Activated naive CD8-positive, alpha-beta T cell (primary cell): ENCODE measurements at regions not wholly inside any gene's neighbourhood (a gene's known extent, or its start where the extent isn't known, plus 50 kb on each side); places are given as distances from the start of the nearest gene placed in this dataset.

Experiments used
- H3K27ac Mint-ChIP-seq: one replicate; pipeline ENCODE4 v1.8.0; 2021; ENCODE audit warnings: mixed read lengths
- H3K27me3 Mint-ChIP-seq: one replicate; pipeline ENCODE4 v1.8.0; 2021; ENCODE audit warnings: mixed read lengths
- H3K36me3 Mint-ChIP-seq: one replicate; pipeline ENCODE4 v1.8.0; 2021; ENCODE audit warnings: mixed read lengths
- H3K4me1 Mint-ChIP-seq: one replicate; pipeline ENCODE4 v1.8.0; 2021; ENCODE audit warnings: low read depth, mixed read lengths
- H3K4me3 Mint-ChIP-seq: one replicate; pipeline ENCODE4 v1.8.0; 2021; ENCODE audit warnings: mild to moderate bottlenecking, mixed read lengths
- H3K9me3 Mint-ChIP-seq: one replicate; pipeline ENCODE4 v1.8.0; 2021; ENCODE audit warnings: low read depth, mixed read lengths

DNA sequence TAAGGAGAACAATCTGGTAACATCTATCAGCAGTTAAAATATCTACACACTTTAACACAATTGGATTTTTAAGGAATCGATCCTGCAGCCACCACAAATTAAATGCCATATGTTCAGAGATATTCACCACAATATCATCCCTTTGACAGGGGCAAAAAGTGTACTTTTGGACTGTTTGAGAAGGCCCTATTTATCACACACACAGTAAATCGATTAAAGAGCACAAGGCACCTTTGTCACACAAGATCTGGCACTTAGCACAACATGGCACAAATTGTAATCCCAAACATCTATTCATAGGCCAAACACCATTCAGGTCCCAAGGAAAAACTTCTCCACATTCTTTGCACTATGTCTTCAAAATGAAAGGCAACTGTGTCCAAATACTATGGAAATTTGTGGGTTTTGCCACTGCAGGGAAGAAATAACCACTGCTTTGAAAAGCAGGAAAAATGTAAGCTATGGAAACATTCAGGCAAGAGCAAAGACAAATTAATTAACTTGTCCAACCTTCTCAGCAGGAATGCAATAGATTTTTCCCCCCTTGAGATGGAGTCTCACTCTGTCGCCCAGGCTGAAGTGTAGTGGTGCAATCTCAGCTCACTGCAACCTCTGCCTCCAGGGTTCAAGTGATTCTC is 282.5 kb upstream of the TMPO start:
- Mint-ChIP-seq H3K27me3 (peaks cover 12% of the 10 kb centered on the region), H3K36me3 (no peaks in the 10 kb centered on the region), H3K4me1 (no peaks in the 10 kb centered on the region), H3K9me3 (no peaks in the 10 kb centered on the region), H3K4me3 (no peak overlapping the region), H3K27ac (no peak overlapping the region)

DNA sequence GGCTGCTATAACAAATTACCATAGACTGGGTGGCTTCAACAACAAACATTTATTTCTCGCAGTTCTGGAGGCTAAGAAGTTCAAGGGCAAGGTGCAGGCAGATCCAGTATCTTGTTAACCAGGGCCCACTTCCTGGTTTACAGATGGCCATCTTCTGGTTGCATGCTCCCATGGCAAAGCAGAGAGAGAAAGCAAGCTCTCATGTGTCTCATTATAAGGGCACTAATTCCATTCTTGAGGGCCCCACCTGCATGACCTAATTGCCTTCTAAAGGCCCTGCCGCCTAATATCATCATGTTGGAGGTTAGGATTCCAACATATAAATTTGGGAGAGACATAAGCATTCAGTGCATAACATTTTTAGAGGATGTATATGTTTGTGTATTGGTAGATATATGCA is 280.1 kb upstream of the TMPO start:
- Mint-ChIP-seq H3K27ac (no peak overlapping the region), H3K4me1 (no peaks in the 10 kb centered on the region), H3K27me3 (peaks cover 6% of the 10 kb centered on the region), H3K9me3 (no peaks in the 10 kb centered on the region), H3K36me3 (no peaks in the 10 kb centered on the region), H3K4me3 (no peak overlapping the region)

DNA sequence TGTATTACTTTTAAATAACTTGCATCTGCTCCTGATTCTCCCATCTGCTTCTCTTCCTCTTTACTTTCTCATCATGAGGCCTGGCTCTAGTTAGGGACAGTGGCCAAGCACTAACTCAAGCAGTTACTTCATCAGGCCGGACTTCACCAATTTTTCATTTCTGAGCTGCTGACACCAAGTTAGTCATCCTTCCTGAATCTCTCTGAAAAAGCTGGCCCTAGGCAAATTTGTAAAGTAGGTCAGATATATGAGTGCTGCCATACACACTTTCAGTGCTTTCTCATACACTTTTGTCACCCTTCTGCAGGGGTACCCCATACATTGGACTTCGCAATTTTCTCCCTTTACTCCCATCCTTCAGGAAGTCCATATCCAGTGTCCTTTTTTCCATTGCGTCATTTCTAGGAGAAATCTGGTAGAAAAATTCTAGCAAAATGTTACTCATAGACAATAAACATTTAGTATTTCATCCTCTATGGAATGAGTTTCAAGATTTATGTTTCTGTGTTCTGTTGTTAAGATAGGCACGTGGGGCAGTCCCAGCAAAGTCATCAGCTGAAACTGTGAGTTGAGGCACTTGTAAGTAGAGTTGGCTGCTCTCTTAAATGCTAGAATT is 276.8 kb upstream of the TMPO start:
- peaks cover 6% of the 10 kb centered on the region for H3K27me3 Mint-ChIP-seq

DNA sequence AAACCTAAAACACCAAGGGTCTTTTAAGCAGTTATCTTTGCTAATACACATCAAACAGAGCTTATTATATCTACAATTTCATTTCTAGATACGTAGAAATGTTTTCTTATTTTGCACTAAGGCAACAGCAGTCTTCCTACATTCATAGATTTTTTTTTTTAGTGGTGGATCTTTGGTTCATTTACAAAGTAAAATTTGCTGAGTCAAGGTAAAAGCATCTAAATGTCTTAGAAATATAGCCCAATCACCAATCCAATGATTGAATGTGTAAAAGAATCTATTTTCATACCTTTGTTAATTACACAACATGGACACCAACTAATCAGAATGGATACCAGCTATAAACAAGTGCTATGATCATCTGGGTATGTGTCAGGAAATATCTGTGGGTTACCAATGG is 272.2 kb upstream of the TMPO start:
- no peak overlapping the region for H3K4me3 Mint-ChIP-seq
- H3K27me3 Mint-ChIP-seq: peaks cover 4% of the 10 kb centered on the region
- no peaks in the 10 kb centered on the region for H3K4me1 Mint-ChIP-seq
- H3K36me3 Mint-ChIP-seq: no peaks in the 10 kb centered on the region
- no peak overlapping the region for H3K27ac Mint-ChIP-seq
- H3K9me3 Mint-ChIP-seq: no peaks in the 10 kb centered on the region

More for the DNA sequence above, 276.8 kb upstream of the TMPO start:
- Mint-ChIP-seq H3K4me1 (no peaks in the 10 kb centered on the region), H3K4me3 (no peak overlapping the region), H3K27ac (no peak overlapping the region), H3K36me3 (no peaks in the 10 kb centered on the region), H3K9me3 (no peaks in the 10 kb centered on the region)

DNA sequence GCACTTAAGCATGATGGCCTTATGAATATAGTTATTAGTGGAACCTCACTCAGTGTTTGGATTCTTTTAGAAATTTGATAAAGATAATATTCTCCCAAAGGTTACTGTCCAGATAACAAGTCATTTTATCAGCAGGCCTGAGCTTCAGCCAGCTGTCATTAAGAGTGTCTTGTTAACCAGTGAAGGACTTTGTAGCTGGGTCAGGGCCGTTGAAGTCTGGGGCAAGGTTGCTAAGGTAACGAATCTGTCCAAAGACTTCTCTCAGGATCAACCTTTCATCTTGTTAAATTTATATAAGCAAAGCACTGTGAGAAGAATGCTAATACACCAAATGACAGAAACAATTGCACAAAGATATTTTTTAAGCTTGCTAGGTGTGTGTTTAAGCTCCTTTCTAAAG is 271.3 kb upstream of the TMPO start:
- Mint-ChIP-seq H3K27ac (no peak overlapping the region), H3K4me3 (no peak overlapping the region), H3K4me1 (no peaks in the 10 kb centered on the region), H3K27me3 (peaks cover 6% of the 10 kb centered on the region), H3K36me3 (no peaks in the 10 kb centered on the region), H3K9me3 (no peaks in the 10 kb centered on the region)

DNA sequence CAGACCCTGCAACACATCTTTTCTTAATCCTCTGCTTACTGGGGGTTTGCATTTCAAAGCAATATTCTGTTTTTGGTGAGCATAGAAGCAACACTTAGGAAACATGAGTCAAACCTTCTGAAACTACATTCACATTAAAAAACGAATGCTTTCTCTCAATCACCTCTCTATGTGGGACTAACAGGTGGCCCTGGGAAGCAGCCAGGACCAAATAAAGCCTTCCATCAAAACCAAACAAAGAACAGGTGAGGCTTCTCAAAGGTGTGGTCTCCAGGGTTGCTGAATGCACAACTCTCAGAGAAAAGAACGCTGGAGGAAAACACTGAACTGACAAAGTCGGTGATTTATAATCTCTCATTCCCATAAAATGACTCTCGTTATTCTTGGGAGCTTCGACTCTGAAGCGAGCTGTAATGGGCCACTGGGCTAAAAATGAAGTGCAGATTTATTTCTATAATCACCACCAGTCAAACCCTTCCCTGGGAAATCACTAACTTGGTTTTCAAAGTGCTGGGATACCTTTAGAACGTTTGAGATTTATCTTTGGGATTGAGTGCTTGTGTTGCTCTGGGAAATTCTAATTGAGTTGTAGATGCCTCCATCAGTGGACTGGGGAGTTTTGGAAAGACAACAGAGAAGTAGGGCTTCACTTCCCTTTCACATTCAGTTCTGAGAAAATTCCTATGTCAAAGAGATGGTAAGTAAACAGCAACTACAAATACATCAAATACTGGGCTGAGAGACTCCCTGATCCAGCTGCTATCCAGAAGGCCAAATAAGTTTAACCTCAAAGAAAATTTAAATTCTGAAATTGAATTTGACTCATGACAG is 262.0 kb upstream of the TMPO start:
- Mint-ChIP-seq H3K36me3 (no peaks in the 10 kb centered on the region), H3K27me3 (peaks cover 5% of the 10 kb centered on the region), H3K27ac (no peak overlapping the region), H3K9me3 (no peaks in the 10 kb centered on the region), H3K4me3 (no peak overlapping the region), H3K4me1 (no peaks in the 10 kb centered on the region)

DNA sequence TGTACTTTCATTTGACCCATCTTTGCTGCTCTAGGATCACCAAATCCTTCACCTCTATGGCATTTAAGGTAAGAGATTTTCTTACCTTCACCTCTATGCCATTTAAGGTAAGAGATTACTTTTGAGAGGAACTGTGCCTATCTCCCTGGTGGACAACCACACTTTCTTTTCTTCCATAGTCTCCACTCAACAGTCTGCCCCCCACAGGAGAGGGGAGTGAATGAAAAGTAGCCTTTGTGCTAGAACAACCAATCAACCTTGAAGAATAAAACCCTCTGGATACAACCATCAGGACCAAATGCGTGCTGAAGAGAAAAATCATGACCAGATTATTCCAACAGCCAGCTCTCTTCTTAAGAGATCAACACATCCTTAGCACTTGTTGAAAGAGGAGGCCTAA is 258.6 kb upstream of the TMPO start:
- H3K9me3 Mint-ChIP-seq: no peaks in the 10 kb centered on the region
- no peaks in the 10 kb centered on the region for H3K36me3 Mint-ChIP-seq
- no peak overlapping the region for H3K27ac Mint-ChIP-seq
- no peak overlapping the region for H3K4me3 Mint-ChIP-seq
- no peaks in the 10 kb centered on the region for H3K4me1 Mint-ChIP-seq
- peaks cover 5% of the 10 kb centered on the region for H3K27me3 Mint-ChIP-seq

DNA sequence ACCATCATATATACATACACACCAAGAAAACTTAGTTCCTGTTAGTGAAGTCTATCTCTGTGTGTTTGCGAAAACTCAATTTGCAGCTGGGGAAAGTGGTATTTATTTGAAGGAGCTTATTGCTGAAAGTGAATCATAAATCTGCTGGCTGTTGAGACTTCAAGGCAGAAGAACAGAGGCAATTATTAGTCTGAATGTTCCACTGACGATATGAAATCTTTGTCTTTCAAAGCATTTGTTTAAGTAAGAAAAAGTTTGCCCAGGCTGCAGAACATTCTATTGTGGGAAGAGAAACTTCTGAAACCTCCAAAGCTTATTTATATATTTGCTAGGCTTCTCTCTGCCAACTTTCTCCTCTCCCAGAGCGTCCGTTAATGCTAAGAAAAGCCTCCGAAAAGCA is 255.7 kb upstream of the TMPO start:
- H3K27me3 Mint-ChIP-seq: peaks cover 6% of the 10 kb centered on the region
- no peaks in the 10 kb centered on the region for H3K36me3 Mint-ChIP-seq
- H3K4me1 Mint-ChIP-seq: no peaks in the 10 kb centered on the region
- no peak overlapping the region for H3K4me3 Mint-ChIP-seq
- H3K9me3 Mint-ChIP-seq: no peaks in the 10 kb centered on the region
- no peak overlapping the region for H3K27ac Mint-ChIP-seq

DNA sequence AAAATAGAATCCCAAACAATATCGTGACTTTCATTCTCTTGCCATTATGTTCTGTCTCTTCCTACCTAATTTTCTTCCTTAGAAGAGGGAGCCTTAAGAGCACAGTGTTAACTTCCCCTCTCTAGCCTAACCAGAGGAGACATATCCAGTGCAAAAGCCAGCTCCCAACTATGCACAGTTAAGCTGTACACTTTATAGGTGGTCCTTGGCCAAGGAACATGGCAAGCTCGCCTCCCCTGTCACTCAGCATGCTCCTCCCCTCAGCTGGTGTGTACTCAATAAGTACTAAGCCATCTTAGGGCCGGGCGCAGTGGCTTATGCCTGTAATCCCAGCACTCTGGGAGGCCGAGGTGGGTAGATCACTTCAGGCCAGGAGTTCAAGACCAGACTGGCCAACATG is 255.1 kb upstream of the TMPO start:
- H3K36me3 Mint-ChIP-seq: no peaks in the 10 kb centered on the region
- H3K27me3 Mint-ChIP-seq: peaks cover 6% of the 10 kb centered on the region

DNA sequence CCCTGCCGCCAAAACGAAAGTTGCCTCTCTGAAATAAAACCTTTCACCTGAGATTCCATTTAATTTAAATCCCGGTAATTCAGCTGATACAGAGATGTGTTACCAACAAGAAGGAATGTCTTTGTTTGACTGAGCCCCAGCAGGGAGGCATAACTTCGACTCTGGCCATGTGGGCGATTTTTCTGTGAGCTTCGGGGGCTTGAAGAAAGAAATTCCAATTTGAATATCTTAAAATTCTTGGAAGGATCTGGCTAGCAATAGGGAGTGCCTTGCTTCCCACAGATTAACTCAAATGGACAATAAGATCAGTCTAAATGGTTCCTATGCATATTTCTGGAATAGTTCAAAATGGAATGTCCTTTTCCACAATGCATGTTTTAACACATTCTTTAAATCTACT is 252.5 kb upstream of the TMPO start:
- H3K27me3 Mint-ChIP-seq: peaks cover 9% of the 10 kb centered on the region

More for the DNA sequence above, 255.1 kb upstream of the TMPO start:
- H3K4me3 Mint-ChIP-seq: no peak overlapping the region
- no peak overlapping the region for H3K27ac Mint-ChIP-seq
- H3K4me1 Mint-ChIP-seq: no peaks in the 10 kb centered on the region
- H3K9me3 Mint-ChIP-seq: no peaks in the 10 kb centered on the region

DNA sequence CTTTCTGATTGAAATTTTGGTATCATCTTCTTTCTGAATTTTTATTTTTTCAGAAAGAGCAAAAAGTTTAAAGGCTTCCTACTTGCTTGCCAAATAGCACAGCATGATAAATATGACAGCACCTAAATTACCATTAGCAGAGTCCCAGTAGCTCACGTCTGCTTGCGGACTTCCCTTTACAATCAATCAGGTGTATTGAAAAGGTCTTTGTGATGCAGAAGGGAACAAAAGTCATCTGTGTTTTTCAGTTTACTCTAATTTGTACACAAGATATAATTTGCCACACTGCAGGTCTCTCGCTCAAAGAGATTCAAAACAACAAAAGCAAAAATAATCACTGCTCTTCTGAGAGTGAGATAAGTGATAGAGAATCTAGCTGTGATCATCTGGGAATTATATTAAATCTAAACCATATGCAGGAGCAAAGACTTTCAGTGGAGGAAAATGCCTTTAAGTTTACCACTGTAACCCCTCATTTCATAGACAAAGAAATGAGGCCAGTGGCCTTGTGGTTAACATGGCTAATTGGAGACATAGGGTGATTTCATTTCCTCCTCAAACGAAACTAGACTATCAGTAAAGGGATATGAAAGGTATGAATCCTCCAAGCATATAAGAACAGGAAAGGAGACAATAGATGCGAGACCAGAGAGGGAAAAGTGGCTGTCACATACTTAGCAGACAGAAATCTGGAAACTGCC is 240.8 kb upstream of the TMPO start:
- H3K27ac Mint-ChIP-seq: no peak overlapping the region
- H3K36me3 Mint-ChIP-seq: no peaks in the 10 kb centered on the region
- no peaks in the 10 kb centered on the region for H3K4me1 Mint-ChIP-seq
- peaks cover 1% of the 10 kb centered on the region for H3K27me3 Mint-ChIP-seq
- H3K4me3 Mint-ChIP-seq: no peak overlapping the region
- no peaks in the 10 kb centered on the region for H3K9me3 Mint-ChIP-seq

More for the DNA sequence above, 252.5 kb upstream of the TMPO start:
- Mint-ChIP-seq H3K4me1 (no peaks in the 10 kb centered on the region), H3K36me3 (no peaks in the 10 kb centered on the region), H3K9me3 (peaks cover 1% of the 10 kb centered on the region), H3K27ac (no peak overlapping the region), H3K4me3 (no peak overlapping the region)

DNA sequence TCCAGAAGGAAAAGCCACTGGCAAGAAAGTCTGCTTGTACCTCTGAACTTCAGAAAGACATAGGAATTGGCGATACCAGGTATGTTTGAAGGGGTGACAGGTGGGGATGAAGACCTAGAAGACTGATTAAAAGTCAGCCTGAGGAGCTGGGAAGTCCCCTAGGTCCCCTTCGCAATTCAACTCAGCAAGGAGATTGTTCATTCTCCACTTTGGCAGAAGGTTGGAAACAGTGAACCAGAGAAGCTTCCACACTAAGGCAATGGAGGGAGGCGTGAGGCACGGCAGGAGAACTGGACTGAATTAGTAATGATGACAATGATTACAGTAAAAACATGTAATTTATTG is 240.3 kb upstream of the TMPO start:
- no peaks in the 10 kb centered on the region for H3K9me3 Mint-ChIP-seq
- H3K27me3 Mint-ChIP-seq: peaks cover 1% of the 10 kb centered on the region
- no peak overlapping the region for H3K4me3 Mint-ChIP-seq
- no peaks in the 10 kb centered on the region for H3K36me3 Mint-ChIP-seq
- no peaks in the 10 kb centered on the region for H3K4me1 Mint-ChIP-seq
- no peak overlapping the region for H3K27ac Mint-ChIP-seq

DNA sequence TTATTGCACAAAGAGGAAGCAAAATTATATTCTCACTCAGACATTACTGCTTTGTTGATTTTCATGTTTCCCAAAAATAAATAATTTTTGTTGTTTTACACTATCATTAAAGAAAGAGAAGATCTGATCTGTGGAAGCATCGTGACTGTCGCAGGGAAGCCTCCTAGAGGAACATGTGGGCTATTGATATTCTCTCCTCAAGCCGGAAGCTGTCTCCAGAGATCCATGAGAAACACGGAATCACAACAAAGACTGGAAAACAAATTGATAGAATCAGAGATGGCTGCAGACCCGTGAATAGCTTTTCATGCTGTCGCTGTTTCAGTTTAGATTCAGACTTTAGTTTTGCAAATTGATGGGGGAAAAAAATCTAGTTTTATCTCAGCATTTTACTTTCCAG is 235.2 kb upstream of the TMPO start:
- no peak overlapping the region for H3K4me3 Mint-ChIP-seq
- no peaks in the 10 kb centered on the region for H3K4me1 Mint-ChIP-seq
- no peaks in the 10 kb centered on the region for H3K9me3 Mint-ChIP-seq
- H3K27ac Mint-ChIP-seq: no peak overlapping the region
- no peaks in the 10 kb centered on the region for H3K36me3 Mint-ChIP-seq
- H3K27me3 Mint-ChIP-seq: peaks cover 9% of the 10 kb centered on the region

DNA sequence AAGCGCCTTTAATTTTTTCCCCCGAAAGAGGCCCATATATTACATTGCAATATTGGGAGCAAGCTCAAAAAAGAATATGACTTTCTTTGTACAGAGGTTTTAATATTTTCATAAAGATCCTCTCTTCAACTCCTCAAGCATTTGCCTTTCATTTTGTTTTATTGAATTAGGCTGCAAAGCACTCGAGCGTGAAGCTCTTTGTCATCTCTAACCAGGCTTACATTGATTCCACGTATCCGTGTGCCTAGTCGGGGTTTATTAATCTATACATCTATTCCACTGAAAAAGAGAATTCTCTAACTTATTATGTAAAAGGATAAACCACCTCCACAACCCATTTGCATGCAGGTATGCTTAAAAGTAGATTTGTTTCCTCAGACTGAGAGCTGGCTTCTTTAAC is 234.8 kb upstream of the TMPO start:
- Mint-ChIP-seq H3K4me3 (no peak overlapping the region), H3K4me1 (no peaks in the 10 kb centered on the region), H3K9me3 (no peaks in the 10 kb centered on the region), H3K27ac (no peak overlapping the region), H3K36me3 (no peaks in the 10 kb centered on the region), H3K27me3 (peaks cover 10% of the 10 kb centered on the region)

DNA sequence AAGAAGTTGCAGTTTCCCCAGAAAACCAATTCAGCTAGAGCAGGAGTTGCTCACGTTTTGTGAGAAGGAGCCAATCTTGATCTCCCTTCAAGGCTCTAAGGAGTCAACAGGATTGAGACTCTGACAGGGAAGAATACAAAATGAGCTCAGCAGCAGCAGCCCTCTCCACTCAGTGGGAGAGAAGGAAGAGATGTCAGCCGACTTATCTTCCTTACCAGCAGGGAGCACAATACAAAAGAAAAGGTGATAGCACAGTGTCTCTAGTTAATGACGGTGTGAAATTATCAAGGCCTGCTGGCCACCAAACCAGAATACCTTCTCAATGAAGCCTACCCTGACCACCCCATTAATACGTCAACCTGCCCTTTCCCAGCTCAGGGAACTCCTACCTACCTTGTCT is 223.6 kb upstream of the TMPO start:
- H3K4me1 Mint-ChIP-seq: no peaks in the 10 kb centered on the region
- H3K27ac Mint-ChIP-seq: no peak overlapping the region
- peaks cover 9% of the 10 kb centered on the region for H3K27me3 Mint-ChIP-seq

More for the DNA sequence above, 223.6 kb upstream of the TMPO start:
- Mint-ChIP-seq H3K9me3 (no peaks in the 10 kb centered on the region), H3K4me3 (no peak overlapping the region), H3K36me3 (no peaks in the 10 kb centered on the region)
